HepG2 (cell line): ENCODE measurements at regions not wholly inside any gene's neighbourhood (a gene's known extent, or its start where the extent isn't known, plus 50 kb on each side); places are given as distances from the start of the nearest gene placed in this dataset.

Source experiments
- ATAC-seq: fragments of 200-7000 bp; cut with Tn5 transposase; 3 replicates; pipeline ENCODE4 v1.9.1; 2020; ENCODE audit warnings: mild to moderate bottlenecking, moderate library complexity
- BruUV-seq: library from RNA; stranded (reverse); fragments of 400-500 nt; replicated peaks from 2 replicates; lab custom pipeline; 2021; lab: Mats Ljungman, UMichigan
- CTCF ChIA-PET: fragments of 300-600 bp; formaldehyde crosslinking; extraction: SDS; loops from one replicate; lab custom pipeline; 2021; ENCODE audit warnings: low total read pairs, inconsistent platforms, low intra/inter-chr PET ratio; lab: Yijun Ruan, JAX
- POLR2A ChIA-PET: fragments of 350-600 bp; sonication (Branson Sonifier 250); formaldehyde crosslinking; loops from one replicate; lab custom pipeline; 2020; ENCODE audit warnings: antibody characterized with exemption, inconsistent platforms; lab: Yijun Ruan, JAX
- DNase-seq: peaks from one replicate; pipeline ENCODE4 v3.0.0-alpha.2; 2015; ENCODE audit warnings: low spot score
- FAIRE-seq: peaks from 3 replicates; lab custom pipeline; 2011; peaks lifted over from hg19 to GRCh38; lab: Jason Lieb, UNC
- H2AFZ ChIP-seq: one replicate; pipeline ENCODE4 v1.6.1; 2011; ENCODE audit warnings: low read length, inconsistent platforms
- H3K27ac ChIP-seq: fragments of 300-600 bp; 3 replicates; pipeline ENCODE4 v1.8.0; 2011; ENCODE audit warnings: mixed run types, mild to moderate bottlenecking, mixed read lengths, low read length, inconsistent platforms; ENCODE audit not compliant: insufficient read depth; ENCODE audit errors: extremely low read length
- H3K27me3 ChIP-seq, 2 experiments: fragments of 200-600 bp in 1 of 2; 2 replicates in 1 of 2; 3 replicates in 1 of 2; pipeline versions ENCODE4 v1.6.0 to v1.8.0; 2011; ENCODE audit warnings: low read length in 2 of 2, mild to moderate bottlenecking in 2 of 2, moderate library complexity in 2 of 2, inconsistent platforms in 1 of 2; ENCODE audit not compliant: insufficient read depth in 2 of 2, control insufficient read depth in 1 of 2
- H3K36me3 ChIP-seq, 2 experiments: fragments of 200-600 bp in 1 of 2; replicated peaks in 1 of 2; 2 replicates in 1 of 2; 3 replicates in 1 of 2; pipeline versions ENCODE4 v1.5.1 to v1.8.0; 2011; ENCODE audit warnings: low read length in 2 of 2, inconsistent platforms in 1 of 2; ENCODE audit not compliant: insufficient read depth in 2 of 2, control insufficient read depth in 1 of 2
- H3K4me1 ChIP-seq: 2 replicates; pipeline ENCODE4 v1.5.1; 2012; ENCODE audit warnings: low read length, inconsistent platforms; ENCODE audit not compliant: insufficient read depth
- H3K4me2 ChIP-seq: 2 replicates; pipeline ENCODE4 v1.6.0; 2011; ENCODE audit warnings: low read depth, low read length, inconsistent platforms
- H3K4me3 ChIP-seq, 3 experiments: fragments of 200-600 bp in 1 of 3; sonication (generic), shearing (Covaris generic) in 1 of 3; replicated peaks in 1 of 3; 2 replicates each; pipeline ENCODE4 v1.5.1; 2011 to 2016; ENCODE audit warnings: low read length in 3 of 3, inconsistent platforms in 2 of 3, low read depth in 2 of 3, mild to moderate bottlenecking in 2 of 3, control low read depth in 1 of 3, mixed read lengths in 1 of 3; ENCODE audit not compliant: insufficient read depth in 1 of 3
- H3K79me2 ChIP-seq: one replicate; pipeline ENCODE4 v1.6.1; 2011; ENCODE audit warnings: low read length, inconsistent platforms; ENCODE audit not compliant: insufficient read depth
- H3K9ac ChIP-seq: 2 replicates; pipeline ENCODE4 v1.6.0; 2011; ENCODE audit warnings: mild to moderate bottlenecking, low read depth, low read length, inconsistent platforms; ENCODE audit not compliant: insufficient read depth
- H3K9me3 ChIP-seq: 2 replicates; pipeline ENCODE4 v1.5.1; 2012; ENCODE audit warnings: mild to moderate bottlenecking, low read length
- H4K20me1 ChIP-seq: 2 replicates; pipeline ENCODE4 v1.6.0; 2011; ENCODE audit warnings: inconsistent platforms, mild to moderate bottlenecking, low read length, moderate library complexity; ENCODE audit not compliant: insufficient read depth
- AGO1 ChIP-seq: fragments of 200-400 bp; formaldehyde crosslinking; IDR thresholded peaks from 2 replicates; pipeline ENCODE4 v1.6.1; 2017; ENCODE audit warnings: mild to moderate bottlenecking, low read depth, low read length, moderate library complexity; ENCODE audit not compliant: poor library complexity, severe bottlenecking
- HDAC6 ChIP-seq: fragments of 200-600 bp; sonication (generic); IDR thresholded peaks from 2 replicates; pipeline ENCODE4 v1.7.0; 2017; ENCODE audit warnings: mild to moderate bottlenecking, antibody characterized with exemption, low read length, low read depth
- HNRNPUL1 ChIP-seq: fragments of 200-400 bp; formaldehyde crosslinking; IDR thresholded peaks from 2 replicates; pipeline ENCODE4 v1.6.1; 2017; ENCODE audit warnings: low read depth, mild to moderate bottlenecking, low read length, moderate library complexity
- KDM3A ChIP-seq: IDR thresholded peaks from 2 replicates; pipeline ENCODE4 v1.6.1; 2018; ENCODE audit warnings: low read depth, missing compliant biosample characterization
- NFYC ChIP-seq: IDR thresholded peaks from 2 replicates; pipeline ENCODE4 v1.6.1; 2016; ENCODE audit warnings: missing genetic modification reagents, missing compliant biosample characterization
- NR1H2 ChIP-seq: sonication (generic); formaldehyde crosslinking; IDR thresholded peaks from 2 replicates; pipeline ENCODE4 v1.8.1; 2022; ENCODE audit warnings: low read depth, missing genetic modification reagents, borderline replicate concordance
- PHB2 ChIP-seq: fragments of 450-650 bp; IDR thresholded peaks from 2 replicates; pipeline ENCODE4 v1.6.1; 2018; ENCODE audit not compliant: partially characterized antibody
- ZKSCAN8 ChIP-seq: IDR thresholded peaks from 2 replicates; pipeline ENCODE4 v1.6.1; 2016; ENCODE audit warnings: borderline replicate concordance, missing genetic modification reagents, missing compliant biosample characterization
- ZNF557 ChIP-seq: sonication (generic); formaldehyde crosslinking; IDR thresholded peaks from 2 replicates; pipeline ENCODE4 v1.4.0; 2020; ENCODE audit warnings: missing genetic modification reagents
- ZNF589 ChIP-seq: sonication (generic); formaldehyde crosslinking; conservative IDR thresholded peaks from 2 replicates; pipeline ENCODE4 v1.8.0; 2022; ENCODE audit warnings: mild to moderate bottlenecking, moderate library complexity, missing genetic modification reagents
- ZNF598 ChIP-seq: sonication (generic); formaldehyde crosslinking; IDR thresholded peaks from 2 replicates; pipeline ENCODE4 v1.5.1; 2020; ENCODE audit warnings: mild to moderate bottlenecking, missing genetic modification reagents, borderline replicate concordance
- ZNF605 ChIP-seq: sonication (generic); formaldehyde crosslinking; IDR thresholded peaks from 2 replicates; pipeline ENCODE4 v1.8.0; 2022; ENCODE audit warnings: mild to moderate bottlenecking, missing genetic modification reagents
- ZNF619 ChIP-seq: sonication (generic); formaldehyde crosslinking; IDR thresholded peaks from 2 replicates; pipeline ENCODE4 v1.4.0; 2020; ENCODE audit warnings: mild to moderate bottlenecking, missing genetic modification reagents
- WGBS: methylation state at CpG from one replicate; pipeline ENCODE4 v1.1.6; 2017; ENCODE audit warnings: low lambda C conversion rate; 5-methylcytosine and 5-hydroxymethylcytosine counted together
- in situ Hi-C: cut with HindIII; loops from 2 replicates; pipeline ENCODE4 v1.10.0; 2017; ENCODE audit warnings: low pct_unique_long_range_greater_than_20kb; ENCODE audit not compliant: extremely low pct_ligation_motif_present
- intact Hi-C: fragments of 100-400 bp; cut with micrococcal nuclease; formaldehyde crosslinking; loops from one replicate; pipeline ENCODE4 v1.10.0; 2022; ENCODE audit not compliant: unreplicated experiment
- TF ChIP-seq, protein P1 (sequence below): sonication (generic); formaldehyde crosslinking; IDR thresholded peaks from 2 replicates; pipeline ENCODE4 v1.8.0; 2022; ENCODE audit warnings: mild to moderate bottlenecking, missing genetic modification reagents
- TF ChIP-seq, protein P2 (sequence below): sonication (generic); formaldehyde crosslinking; IDR thresholded peaks from 2 replicates; pipeline ENCODE4 v1.5.1; 2020; ENCODE audit warnings: missing genetic modification reagents, mild to moderate bottlenecking, borderline replicate concordance
- TF ChIP-seq, protein P3 (sequence below): sonication (generic); formaldehyde crosslinking; IDR thresholded peaks from 2 replicates; pipeline ENCODE4 v1.8.0; 2022; ENCODE audit warnings: low read depth, missing genetic modification reagents
- TF ChIP-seq, protein P4 (sequence below): IDR thresholded peaks from 2 replicates; pipeline ENCODE4 v1.6.1; 2018; ENCODE audit warnings: missing genetic modification reagents, mild to moderate bottlenecking, missing compliant biosample characterization
- TF ChIP-seq, protein P5 (sequence below): sonication (generic); formaldehyde crosslinking; conservative IDR thresholded peaks from 2 replicates; pipeline ENCODE4 v1.5.0; 2020; ENCODE audit warnings: missing genetic modification reagents

DNA sequence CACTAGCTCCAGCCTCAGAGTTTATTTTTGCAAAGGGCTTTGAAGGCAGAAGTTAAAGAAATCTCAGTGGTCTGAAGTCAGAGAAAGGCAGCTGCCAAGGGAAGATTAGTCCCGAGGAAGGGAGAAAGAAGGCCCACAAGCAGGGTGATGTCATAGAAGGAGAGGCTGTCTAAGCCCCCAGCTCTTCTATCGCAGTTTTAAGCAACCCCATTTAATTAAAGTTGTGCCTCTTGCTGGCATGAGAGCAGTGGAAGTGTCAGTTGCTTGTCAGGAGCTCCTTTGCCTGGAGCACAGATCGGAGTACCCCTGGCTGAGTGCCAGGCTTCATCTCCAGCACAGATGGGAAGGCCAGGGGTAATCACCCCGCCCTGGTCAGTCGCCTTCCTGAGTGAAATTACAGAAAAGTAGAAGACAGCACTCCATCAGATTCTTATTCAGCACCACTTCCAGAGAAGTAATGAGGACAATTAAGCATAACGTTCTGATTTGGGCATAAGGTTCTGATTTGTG, 530.7 kb downstream of the EPHB1 start:
- intact Hi-C loops = no loop called here
- no peak overlapping the region for H3K27ac ChIP-seq
- no peak overlapping the region for H3K9ac ChIP-seq
- ATAC-seq (no peak), DNase-seq (no peak), FAIRE-seq (no peak)
- no peaks in the 10 kb centered on the region for H3K27me3 ChIP-seq
- BruUV-seq = no TSS peak
- no peaks in the 10 kb centered on the region for H3K79me2 ChIP-seq
- H2AFZ ChIP-seq = no peak overlapping the region
- no peaks in the 10 kb centered on the region for H3K36me3 ChIP-seq
- no peaks in the 10 kb centered on the region for H4K20me1 ChIP-seq
- TF ChIP-seq, protein P1, sequence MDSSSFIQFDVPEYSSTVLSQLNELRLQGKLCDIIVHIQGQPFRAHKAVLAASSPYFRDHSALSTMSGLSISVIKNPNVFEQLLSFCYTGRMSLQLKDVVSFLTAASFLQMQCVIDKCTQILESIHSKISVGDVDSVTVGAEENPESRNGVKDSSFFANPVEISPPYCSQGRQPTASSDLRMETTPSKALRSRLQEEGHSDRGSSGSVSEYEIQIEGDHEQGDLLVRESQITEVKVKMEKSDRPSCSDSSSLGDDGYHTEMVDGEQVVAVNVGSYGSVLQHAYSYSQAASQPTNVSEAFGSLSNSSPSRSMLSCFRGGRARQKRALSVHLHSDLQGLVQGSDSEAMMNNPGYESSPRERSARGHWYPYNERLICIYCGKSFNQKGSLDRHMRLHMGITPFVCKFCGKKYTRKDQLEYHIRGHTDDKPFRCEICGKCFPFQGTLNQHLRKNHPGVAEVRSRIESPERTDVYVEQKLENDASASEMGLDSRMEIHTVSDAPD = no peak
- TF ChIP-seq NR1H2 (CRISPR knock-in tag) = no peak
- TF ChIP-seq, protein P2, sequence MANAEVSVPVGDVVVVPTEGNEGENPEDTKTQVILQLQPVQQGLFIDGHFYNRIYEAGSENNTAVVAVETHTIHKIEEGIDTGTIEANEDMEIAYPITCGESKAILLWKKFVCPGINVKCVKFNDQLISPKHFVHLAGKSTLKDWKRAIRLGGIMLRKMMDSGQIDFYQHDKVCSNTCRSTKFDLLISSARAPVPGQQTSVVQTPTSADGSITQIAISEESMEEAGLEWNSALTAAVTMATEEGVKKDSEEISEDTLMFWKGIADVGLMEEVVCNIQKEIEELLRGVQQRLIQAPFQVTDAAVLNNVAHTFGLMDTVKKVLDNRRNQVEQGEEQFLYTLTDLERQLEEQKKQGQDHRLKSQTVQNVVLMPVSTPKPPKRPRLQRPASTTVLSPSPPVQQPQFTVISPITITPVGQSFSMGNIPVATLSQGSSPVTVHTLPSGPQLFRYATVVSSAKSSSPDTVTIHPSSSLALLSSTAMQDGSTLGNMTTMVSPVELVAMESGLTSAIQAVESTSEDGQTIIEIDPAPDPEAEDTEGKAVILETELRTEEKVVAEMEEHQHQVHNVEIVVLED (CRISPR knock-in tag) = no peak
- no peak for TF ChIP-seq ZKSCAN8 (CRISPR knock-in tag)
- TF ChIP-seq ZNF619 (CRISPR knock-in tag) = no peak
- no peak for TF ChIP-seq NFYC (CRISPR knock-in tag)
- TF ChIP-seq ZNF605 (CRISPR knock-in tag) = no peak
- TF ChIP-seq HDAC6 = no peak
- TF ChIP-seq ZNF598 = no peak
- no peak for TF ChIP-seq AGO1
- no peak for TF ChIP-seq KDM3A (CRISPR knock-in tag)
- TF ChIP-seq, protein P3, sequence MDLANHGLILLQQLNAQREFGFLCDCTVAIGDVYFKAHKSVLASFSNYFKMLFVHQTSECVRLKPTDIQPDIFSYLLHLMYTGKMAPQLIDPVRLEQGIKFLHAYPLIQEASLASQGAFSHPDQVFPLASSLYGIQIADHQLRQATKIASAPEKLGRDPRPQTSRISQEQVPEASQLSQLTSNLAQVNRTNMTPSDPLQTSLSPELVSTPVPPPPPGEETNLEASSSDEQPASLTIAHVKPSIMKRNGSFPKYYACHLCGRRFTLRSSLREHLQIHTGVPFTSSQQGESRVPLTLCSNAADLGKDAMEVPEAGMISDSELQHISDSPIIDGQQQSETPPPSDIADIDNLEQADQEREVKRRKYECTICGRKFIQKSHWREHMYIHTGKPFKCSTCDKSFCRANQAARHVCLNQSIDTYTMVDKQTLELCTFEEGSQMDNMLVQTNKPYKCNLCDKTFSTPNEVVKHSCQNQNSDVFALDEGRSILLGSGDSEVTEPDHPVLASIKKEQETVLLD (CRISPR knock-in tag) = no peak
- no peak for TF ChIP-seq HNRNPUL1
- TF ChIP-seq, protein P4, sequence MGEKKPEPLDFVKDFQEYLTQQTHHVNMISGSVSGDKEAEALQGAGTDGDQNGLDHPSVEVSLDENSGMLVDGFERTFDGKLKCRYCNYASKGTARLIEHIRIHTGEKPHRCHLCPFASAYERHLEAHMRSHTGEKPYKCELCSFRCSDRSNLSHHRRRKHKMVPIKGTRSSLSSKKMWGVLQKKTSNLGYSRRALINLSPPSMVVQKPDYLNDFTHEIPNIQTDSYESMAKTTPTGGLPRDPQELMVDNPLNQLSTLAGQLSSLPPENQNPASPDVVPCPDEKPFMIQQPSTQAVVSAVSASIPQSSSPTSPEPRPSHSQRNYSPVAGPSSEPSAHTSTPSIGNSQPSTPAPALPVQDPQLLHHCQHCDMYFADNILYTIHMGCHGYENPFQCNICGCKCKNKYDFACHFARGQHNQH (CRISPR knock-in tag) = no peak
- no peak for TF ChIP-seq PHB2
- TF ChIP-seq, protein P5, sequence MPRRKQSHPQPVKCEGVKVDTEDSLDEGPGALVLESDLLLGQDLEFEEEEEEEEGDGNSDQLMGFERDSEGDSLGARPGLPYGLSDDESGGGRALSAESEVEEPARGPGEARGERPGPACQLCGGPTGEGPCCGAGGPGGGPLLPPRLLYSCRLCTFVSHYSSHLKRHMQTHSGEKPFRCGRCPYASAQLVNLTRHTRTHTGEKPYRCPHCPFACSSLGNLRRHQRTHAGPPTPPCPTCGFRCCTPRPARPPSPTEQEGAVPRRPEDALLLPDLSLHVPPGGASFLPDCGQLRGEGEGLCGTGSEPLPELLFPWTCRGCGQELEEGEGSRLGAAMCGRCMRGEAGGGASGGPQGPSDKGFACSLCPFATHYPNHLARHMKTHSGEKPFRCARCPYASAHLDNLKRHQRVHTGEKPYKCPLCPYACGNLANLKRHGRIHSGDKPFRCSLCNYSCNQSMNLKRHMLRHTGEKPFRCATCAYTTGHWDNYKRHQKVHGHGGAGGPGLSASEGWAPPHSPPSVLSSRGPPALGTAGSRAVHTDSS (CRISPR knock-in tag) = no peak
- no peak for TF ChIP-seq ZNF557 (CRISPR knock-in tag)
- TF ChIP-seq ZNF589 (CRISPR knock-in tag) = no peak
- in situ Hi-C loops = no loop called here
- H3K4me3 ChIP-seq = no peak overlapping the region
- no peaks in the 10 kb centered on the region for H3K4me1 ChIP-seq
- no peak overlapping the region for H3K4me2 ChIP-seq
- 0% methylated on average over 5 of the region's 6 CpGs for WGBS
- CTCF ChIA-PET = no interaction called here
- H3K9me3 ChIP-seq = no peaks in the 10 kb centered on the region
- POLR2A ChIA-PET = no interaction called here
